NCI-H510A treated with DMSO at 0.1 percent for 48 hours (cell line): ENCODE measurements at regions not wholly inside any gene's neighbourhood (a gene's known extent, or its start where the extent isn't known, plus 50 kb on each side); places are given as distances from the start of the nearest gene placed in this dataset.

Experiments
- DNase-seq: peaks from one replicate; lab custom pipeline; 2025; lab: John Stamatoyannopoulos, UW

DNA sequence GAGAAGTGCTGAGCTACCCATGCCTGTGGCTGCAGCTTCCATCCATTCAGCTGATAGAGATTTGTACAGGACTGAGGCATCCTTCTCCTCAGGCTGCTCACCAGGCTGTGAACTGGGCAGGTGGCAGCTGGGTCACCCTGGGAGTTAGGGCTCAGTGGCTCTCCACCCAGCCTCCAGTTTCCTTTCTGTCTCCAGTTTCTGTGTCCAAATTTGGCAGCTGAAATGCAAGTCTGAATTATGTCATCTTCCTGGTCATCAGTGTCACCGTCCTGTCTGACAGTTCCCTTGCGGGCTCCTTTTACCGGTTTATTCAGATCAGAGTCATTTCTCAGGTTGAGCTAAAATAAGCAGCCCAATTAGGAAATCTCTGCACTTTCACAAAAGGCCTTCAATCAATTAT lies 93.3 kb downstream of the EDN1 start:
- DNase-seq: no peak

DNA sequence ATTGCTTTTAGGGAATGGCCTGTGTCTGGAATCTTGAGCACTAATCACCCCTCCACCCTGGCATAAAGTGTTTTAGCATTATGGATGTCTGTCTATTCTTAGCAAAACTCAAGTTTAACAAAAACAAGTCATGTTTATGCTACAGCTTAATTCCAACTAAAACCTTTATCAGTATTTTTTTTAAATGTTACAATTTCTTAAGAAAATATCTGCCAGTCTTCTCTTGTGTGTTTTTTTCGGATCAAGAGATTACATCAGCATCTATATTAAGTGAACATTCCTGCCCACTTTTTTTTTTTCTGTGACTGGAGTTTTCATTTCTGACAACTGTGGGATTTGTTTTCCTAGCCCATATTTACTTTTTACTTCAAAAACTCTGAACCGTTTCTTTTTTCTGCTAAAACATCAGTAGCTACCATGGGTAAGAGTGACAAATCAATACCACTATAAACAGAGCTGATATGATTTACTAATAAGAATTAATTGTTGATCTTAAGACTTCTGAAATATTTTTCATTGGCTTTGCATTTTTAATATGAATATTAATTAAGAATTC lies 94.3 kb downstream of the EDN1 start:
- no peak for DNase-seq

DNA sequence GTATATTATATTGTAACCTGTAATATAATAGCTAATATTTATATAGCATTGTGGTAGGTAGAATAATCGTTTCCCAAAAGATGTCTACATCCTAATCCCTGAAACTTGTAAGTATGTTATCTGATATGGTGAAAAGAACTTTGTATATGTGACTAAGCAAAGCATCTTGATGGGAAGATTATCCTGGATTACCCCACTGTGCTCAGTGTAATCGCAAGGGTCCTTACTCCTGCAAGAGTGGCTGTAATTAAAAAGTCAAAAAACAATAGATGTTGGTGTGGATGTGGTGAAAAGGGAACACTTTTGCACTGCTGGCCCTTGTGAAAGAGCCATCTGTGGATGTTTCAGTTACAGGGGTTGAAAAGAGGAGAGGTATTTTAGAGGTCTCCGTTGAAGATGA lies 95.2 kb downstream of the EDN1 start:
- no peak for DNase-seq

DNA sequence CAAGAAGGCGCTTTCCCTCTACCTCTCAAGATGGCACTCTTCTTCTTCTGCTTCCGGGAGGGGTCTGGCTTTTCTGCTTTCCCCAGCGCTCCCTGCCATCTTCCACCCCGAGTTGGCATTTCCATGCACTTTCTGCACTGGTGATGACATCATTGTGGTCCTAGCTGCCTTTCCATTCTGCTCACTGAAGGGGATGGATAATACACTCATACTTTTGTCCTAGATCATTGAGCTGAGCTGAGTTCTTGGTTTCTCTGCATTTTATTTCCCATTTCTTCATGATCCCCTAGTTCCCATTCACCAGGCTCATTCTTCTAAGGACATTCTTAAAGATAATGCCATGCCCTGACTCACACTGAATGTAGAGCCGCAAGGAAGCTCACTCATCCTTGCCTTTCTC lies 96.7 kb downstream of the EDN1 start:
- no peak for DNase-seq

DNA sequence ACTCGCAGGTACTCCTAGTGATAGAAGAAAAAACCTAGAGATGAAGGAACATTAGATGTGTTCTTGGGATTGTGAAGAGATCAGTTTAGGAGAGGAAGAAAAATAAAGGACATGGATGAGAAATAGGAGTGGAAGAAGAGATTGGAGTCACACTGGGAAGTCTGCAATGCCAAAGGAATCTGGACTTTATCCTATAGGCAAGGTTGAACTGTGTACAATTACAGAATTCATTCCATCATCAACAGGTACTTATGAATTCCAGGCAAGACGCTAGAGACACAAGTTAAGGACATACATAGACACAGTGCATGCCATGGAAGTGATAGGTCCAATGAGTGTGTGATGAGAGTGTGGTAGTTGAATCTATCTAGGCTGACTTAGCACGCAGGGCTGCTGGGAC lies 101.3 kb downstream of the EDN1 start:
- DNase-seq: no peak

DNA sequence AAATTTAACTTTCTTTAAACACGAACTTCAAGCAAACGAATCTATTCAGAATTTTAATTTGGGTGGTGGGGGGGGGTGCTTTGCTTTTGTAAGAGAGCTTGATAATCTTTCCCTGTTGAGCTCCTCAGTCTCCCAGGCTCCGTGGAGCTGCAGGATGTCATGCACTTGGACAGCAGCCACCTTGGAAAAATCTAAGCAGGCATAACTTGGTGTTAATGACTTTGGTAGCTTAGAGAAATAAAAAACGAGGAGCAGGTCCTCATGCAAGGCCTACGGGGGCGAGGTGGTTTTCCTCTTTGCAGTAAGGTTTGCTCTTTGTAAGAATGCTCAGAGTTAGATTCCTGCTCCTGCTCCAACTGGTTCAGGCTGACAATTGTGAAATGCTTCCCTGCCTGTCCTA lies 102.3 kb downstream of the EDN1 start:
- DNase-seq: no peak

DNA sequence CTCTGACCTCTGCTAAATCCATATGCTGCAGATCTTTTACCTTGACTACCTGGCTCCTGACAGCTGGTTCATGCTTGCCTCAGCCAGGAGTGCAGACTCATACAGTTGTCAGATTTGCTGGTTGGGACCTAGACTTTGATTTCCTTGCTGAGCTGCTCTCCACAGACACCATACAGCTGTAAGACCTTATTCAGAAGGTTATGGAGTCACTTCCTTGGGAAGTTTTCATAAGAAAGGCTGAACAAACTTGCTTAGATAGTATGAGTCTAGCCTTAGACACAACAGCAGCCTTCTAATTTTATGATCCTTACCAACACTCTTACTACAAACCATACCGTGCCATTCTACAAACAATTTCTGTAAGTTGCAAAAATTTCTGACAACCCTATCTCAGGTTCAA lies 102.9 kb downstream of the EDN1 start:
- no peak for DNase-seq

DNA sequence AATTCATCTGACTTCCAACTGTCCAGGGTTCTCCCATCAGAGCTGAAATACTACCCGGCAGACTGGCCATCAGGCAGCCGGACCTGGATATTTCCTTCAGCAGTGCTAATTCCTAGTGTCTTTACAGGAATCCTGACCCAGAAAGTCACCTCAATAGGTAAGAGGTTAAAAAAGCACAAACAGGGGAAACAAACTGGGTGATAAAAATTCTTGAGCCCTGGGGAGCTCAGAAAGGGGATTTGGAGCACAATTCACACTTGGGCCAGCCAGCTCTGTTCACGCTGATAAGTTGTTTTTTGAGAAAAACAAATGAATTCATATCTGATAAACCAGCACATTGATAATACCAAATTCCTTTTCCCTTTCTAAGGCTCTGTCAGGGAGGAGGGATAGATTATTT lies 104.0 kb downstream of the EDN1 start:
- DNase-seq: no peak

DNA sequence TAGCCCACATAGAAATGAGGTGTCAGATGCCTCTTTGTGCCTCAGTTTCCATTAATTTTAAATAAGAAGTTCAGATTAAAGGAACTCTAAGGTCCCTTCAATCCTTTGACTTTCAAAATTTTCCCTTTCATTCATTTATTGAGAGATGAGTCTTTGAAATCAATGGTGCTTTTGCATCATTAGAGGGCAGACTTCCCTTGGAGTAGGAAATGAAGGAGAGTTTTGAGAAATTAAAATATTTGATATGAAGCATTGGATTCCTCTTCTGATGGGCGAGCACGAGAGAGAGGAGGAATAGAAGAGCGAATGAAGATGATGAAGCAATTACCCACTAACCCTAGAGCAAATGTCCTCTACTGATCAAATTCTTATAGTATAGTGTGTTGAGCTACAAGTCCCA lies 105.7 kb downstream of the EDN1 start:
- DNase-seq: no peak

DNA sequence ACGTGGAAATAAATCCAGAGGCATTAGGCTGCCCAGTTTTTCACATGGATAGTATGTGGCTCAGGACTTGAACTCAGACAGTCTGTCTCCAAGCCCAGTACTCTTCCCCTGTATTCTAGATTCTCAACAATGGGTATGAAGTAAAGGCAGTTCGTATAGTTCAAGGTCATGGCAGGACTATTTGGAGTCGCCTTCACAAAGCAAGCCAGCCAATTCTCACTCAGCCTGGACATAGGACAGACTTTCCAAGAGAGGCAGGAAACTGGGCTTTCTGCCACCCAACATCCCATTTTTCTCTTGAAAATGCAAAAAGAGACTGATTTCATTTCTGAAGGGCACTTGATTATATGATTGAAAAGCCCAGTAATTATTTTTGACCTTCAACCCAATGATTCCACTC lies 111.0 kb downstream of the EDN1 start:
- no peak for DNase-seq

DNA sequence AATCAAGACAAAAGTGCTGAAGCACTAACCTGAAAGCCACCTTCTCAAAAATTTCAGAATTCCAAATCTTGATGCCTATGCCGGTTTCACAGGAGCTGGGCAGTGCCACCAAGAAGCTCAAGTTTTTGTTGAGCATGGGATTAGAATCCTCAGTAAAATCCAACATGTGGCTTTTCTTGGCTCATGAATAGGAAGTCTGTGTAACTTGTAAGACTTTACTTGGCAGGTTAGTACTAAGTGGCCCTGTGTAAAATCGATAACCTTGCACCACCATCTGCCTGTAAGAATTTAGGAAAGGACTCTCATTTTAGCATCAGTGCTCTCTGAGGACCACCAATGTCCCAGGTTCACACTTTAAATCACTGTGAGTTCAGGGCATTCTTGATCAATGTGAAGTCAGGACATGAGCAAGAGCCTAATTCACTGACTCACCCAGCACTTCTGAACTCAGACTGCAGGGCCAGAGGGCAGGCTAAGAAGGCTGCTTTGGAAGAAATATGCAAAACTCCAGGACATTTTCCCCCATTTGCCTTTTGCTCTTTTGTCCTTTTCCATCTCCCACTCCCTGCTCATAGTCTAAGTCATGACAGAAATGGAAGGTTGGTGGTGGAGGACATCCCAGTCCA lies 113.2 kb downstream of the EDN1 start:
- no peak for DNase-seq

DNA sequence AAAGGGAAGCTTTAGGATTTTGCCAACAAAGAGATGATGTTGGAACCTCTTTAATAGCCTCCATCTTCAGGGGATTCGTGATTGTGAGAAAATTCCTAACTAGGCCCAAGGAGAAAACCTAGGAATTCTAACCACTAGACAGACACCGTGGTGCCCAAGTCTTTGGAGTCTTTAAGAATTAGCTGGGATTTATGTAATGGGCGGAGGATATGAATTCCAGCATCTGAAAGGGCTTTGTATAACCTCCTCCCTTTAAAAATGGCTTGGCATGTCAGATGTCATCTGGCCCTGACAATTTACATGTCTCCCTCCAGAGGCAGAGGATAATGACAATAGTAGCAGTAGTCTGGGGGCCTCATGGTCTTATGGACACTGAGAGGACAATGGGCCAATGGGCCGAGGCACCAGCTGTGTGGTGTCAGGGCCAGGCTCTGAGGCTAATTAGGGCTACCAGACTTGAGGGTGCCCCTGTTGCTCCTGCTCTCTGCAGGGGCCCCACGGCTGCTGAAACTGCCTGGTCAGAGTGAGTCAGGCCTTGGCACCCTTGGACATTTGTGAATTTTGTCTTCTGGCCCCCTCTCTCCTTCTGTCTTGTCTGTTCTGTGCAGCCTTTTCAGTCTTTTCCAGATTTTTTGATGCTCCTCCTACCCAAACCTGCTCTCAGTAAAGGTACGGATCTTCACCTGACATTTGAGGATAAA lies 113.9 kb downstream of the EDN1 start:
- DNase-seq: no peak

DNA sequence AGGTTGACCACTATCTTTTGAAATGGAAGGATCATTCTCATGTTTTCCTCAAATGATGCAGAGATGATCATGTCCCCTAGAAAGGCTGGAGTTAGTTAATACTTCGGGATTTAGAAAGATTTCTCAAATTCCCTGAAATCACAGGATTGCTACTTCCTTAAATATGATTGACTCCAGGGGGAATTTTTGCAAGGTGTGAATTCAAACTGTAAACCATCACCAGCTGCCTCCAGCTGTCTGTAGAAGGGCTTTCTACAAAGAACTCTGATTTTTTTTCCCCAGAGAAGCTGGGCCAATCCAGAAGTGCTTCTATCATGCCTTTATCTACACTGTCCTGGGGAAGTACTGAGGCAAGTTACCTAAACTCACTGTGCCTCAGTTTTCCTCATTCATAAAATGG lies 114.5 kb downstream of the EDN1 start:
- DNase-seq: no peak

DNA sequence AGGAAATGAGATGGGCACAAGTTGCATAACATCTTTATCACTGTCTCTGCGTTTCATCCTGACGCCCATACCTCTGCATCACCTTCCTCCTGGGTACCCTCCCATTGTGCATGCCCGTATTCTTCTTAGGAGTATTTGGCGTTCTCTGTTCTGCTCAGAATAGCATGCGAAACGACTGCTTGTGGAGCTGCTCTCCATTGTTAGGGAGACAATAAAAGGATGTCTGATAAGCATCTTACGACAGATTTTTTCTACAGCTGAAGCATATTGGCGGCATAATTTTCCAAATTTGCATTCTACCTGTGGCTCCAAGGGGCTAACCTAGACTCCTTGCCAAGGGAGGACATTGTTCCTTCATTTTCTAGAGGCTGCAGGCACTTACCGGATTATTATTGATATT lies 118.6 kb downstream of the EDN1 start:
- no peak for DNase-seq

DNA sequence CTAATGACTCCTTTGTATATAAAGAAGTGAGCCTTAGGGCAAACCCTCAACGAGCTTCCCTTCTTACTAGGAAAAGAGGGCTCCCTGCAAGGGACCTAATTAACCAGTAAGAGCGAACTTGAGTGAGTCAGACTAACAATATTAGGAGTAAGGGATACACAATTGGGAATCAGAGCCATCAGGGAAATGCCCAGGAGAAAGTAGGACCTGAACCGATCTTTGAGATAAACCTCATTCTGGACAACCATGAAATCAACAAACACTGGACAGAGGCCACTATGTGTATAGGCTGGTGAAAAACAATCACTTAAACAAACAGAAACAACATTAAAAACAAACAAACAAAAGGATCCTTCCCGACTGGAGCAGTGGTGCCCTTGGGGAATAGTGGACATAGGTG lies 120.8 kb downstream of the EDN1 start:
- DNase-seq: no peak

DNA sequence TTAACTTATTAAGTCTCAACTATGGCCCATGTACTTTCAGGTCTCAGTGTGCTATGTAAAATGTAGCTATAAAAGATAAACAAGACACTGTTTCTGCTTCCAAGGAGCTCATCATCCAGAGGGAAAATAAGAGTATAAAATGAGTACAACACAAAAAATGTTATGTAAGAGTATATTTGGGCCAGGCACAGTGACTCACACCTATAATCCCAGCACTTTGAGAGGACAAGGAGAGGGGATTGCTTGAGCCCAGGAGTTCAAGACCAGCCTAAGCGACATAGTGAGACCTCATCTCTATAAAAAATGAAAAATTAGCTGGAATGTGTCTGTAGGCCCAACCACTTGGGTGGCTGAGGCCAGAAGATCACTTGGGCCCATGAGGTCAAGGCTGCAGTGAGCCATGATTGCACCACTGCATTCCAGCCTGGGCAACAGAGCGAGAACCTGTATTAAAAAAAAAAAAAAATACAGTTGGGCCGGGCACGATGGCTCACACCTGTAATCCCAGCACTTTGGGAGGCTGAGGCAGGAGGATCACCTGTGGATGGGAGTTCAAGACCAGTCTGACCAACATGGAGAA lies 124.0 kb downstream of the EDN1 start:
- DNase-seq: no peak

DNA sequence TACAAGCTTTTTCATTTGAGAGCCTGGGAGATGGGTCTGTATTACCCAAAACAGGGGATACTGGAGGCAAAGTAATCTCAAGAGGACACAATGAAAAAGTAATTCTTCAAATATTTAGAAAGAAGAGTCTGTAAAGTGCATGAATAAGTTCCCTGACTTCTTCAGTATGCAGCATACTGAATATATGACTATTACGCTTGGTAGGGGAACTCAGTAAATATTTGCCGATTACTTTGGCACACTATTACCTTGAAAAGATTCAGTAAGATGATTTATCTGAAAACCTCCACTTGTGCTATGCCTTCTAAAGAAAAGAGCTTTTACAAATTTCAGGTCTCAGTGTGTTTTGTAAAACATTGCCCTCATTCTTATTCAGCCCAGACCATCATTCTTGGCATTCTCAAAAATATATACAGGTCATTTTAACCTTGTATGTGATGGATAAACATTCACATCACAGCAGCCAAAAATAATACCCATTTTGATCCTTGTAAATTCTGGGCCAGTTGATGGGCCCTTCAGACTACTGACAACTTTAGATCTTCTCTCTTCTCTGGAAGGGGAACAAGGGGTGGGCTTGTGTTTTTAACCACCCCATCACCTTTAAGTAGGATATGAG lies 125.9 kb downstream of the EDN1 start:
- no peak for DNase-seq

DNA sequence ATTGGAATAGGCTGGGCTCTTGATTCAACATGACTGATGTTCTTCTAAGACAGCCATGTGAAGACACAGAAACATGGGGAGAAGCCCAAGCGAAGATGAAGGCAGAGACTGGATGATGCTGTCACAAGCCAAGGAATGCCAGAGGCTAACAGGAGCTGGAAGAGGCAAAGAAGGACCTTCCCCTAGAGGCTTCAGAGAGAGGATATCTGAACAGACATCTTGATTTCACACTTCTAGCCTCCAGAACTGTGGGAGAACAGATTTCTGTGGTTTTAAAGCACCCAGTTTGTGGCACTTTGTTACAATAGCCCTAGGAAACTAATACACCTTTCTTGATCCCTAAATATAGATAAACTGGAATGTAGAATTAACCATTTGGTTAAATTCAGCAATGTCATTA lies 127.0 kb downstream of the EDN1 start:
- DNase-seq: no peak

DNA sequence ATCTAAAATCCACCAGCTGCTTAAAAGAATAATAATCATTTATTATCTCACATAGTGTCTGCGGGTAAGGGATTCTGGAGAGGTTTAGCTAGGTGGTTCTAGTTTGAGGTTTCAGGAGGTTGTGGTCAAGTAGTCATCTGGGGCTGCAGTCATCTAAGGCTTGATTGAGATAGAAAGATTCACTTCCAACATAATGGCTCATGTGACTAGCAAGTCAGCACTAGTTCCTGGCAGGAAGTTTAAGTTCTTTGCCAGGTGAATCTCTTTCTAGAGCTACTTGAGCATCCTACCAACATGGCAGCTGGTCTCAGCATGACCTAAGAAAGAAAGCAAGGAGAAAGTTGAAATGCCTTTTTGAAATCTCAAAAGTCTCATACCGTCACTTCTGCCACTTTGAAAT lies 128.8 kb downstream of the EDN1 start:
- no peak for DNase-seq

DNA sequence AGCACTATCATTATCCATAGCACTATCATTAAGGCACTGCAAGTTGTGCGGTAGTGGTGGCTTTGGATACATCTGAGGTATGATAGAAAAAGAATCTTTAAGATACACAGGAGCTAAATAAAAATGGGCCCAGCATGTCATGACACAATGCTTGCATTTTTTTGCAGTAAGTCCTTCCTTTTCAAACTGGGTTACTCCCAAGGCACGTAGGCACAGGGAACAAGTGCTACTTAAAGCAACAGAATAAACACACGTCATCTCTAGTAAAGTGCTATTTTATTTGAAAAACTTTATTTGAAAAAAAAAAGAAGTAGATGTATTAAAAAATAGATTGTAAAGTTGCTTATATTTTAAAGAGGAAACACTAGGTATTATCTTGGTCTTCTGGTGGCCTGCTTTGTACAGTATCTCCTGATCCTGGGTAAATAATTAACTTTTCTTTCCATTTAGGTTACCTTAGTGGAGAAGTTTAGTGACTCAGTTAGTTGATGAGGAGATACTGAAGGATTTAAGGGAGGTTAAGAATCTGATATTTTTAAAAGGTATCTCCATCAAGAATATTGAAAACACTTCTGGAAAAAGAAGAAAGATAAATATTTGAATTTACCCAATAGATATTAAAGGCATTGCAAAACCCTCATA lies 129.6 kb downstream of the EDN1 start:
- no peak for DNase-seq

DNA sequence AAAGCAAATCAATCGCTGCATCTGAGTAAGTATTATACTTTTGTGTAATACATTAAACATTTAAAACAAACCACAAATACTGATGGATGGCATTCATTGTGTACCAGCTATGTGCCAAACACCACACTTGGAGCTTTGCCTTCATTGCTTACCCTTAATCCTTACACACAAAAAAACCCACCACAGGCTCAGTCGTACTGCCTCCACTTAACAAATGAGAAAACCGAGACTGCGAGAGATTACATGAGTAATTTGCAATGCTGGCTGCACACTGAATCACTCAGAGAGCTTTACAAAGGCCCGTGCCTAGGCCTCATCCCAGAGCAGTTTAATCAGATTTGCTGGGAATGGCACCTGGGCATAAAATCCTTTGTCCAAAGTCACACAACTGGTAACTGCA lies 130.5 kb downstream of the EDN1 start:
- no peak for DNase-seq

DNA sequence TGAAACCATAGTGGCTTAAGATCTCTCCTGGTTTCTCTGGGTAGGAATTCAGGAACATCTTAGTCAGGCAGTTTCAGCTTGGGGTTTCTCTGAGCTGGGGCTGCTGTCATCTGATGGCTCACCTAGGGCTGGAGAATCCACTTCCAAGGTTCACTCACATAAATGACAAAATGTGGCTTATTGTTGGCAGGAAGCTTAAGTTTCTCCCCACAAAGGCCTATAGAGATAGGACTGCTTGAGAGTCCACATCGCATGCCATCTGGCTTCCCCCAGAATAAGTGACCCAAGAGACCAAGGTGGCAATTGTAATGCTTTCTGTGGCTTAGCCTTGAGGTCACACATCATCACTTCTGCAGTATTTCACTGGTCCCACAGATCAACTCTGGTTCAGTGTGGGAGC lies 131.4 kb downstream of the EDN1 start:
- no peak for DNase-seq

DNA sequence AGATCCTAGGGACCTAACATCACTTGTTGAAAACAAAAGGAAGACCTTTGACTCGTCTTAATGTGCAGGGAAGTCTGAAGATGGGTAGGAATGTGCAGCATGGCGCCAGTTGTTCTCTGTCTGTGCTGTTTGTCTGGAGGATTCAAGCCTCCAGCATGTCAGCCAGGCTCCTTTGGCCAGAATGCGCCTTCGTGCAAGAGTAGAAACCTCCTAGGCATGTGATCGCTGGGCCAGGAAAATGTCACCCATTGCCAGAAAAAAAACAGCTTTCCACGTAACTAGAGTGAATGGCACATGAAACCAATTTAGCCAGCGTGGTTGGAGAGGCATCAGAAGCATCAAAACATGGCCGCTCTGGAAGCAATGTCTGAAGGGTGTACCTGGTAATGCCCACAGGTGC lies 132.7 kb downstream of the EDN1 start:
- DNase-seq: no peak
